ENCODE measurements at regions not wholly inside any gene's neighbourhood (a gene's known extent, or its start where the extent isn't known, plus 50 kb on each side); places are given as distances from the start of the nearest gene placed in this dataset.

DNA sequence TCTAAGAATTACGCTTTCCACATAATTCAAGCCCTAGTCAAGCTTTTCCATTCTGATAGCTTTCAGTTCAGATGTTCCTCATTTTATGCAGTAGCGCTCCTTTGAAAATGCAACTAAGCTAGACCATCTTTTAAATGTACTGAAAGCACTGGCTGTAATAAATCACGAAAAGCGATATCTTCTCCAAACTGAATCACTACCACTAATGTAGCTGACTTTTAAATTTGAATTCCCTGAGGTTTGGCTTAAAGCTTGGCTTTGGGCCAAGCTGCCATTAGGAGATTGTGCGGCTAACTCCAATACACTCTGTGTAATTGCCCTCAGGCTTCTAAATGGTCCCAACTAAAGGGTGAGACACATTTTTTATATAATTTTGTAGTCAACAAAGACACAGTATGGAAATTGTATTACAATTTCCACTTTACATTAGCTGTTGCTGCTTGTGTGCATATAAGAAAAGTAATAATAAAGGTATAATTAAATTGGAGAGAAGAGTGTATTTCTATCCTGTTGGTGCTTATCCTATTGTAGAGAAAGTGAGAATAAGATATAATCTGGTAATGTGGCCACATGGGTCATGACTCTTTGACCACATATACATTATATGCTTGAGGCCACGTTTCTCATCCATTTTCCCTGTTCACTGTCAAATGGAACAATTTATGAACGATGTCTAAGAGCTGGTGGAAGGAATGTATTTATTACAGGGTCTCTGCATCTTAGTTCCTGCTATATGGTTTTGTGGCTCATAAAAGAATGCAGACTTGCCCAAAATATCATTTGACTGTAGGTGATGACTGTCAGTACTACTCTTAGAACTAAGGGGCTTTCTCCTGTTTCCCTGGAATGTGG, 118.7 kb upstream of the TAF11L2 start:
- CTCF ChIA-PET = interaction anchor here (0.9 to 1.4 kb wide), 4 partner anchors 9 to 163 kb away, joined by 3 to 5 read pairs (median 4); no protein-coding TSS in a partner anchor
- no peak for FAIRE-seq
- no peak overlapping the region for H3K9ac ChIP-seq (replicated peaks; ENCODE audit: extremely low read depth, insufficient read depth, low read length)
- H2AFZ ChIP-seq (ENCODE audit: low read depth, low read length) = no peak overlapping the region
- POLR2A ChIA-PET = no interaction called here
- intact Hi-C loops (cut with micrococcal nuclease) = no loop called here
- no peak overlapping the region for H3K27ac ChIP-seq (ENCODE audit: insufficient read depth, low read depth, low read length)
- dilution Hi-C loops (cut with MboI; ENCODE audit: extremely low pct_ligation_motif_present, low sequenced_read_pairs) = no loop called here
- H4K20me1 ChIP-seq (replicated peaks; ENCODE audit: control insufficient read depth, extremely low read depth, insufficient read depth, low read length) = no peaks in the 10 kb centered on the region
- DNase-seq (ENCODE audit: low read depth, low spot score) = no peak
- no peaks in the 10 kb centered on the region for H3K36me3 ChIP-seq (ENCODE audit: control insufficient read depth in 2 of 2, extremely low read depth in 1 of 2, insufficient read depth in 2 of 2, low read length in 2 of 2)
- H3K9me1 ChIP-seq (replicated peaks; ENCODE audit: control insufficient read depth, extremely low read depth, insufficient read depth, low read length) = no peaks in the 10 kb centered on the region
- no TSS peak for BruUV-seq (replicated peaks)
- H3K4me3 ChIP-seq (replicated peaks in 1 of 3; ENCODE audit: insufficient read depth in 1 of 3, low read depth in 1 of 3, low read length in 3 of 3) = no peak overlapping the region
- H3K9me3 ChIP-seq (replicated peaks; ENCODE audit: control insufficient read depth, insufficient read depth, low read length) = no peaks in the 10 kb centered on the region
- TF ChIP-seq, protein P1, sequence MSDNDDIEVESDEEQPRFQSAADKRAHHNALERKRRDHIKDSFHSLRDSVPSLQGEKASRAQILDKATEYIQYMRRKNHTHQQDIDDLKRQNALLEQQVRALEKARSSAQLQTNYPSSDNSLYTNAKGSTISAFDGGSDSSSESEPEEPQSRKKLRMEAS (IDR thresholded peaks at IDR 0.05; ENCODE audit: insufficient read depth, insufficient read length) = no peak
- TF ChIP-seq, protein P2, sequence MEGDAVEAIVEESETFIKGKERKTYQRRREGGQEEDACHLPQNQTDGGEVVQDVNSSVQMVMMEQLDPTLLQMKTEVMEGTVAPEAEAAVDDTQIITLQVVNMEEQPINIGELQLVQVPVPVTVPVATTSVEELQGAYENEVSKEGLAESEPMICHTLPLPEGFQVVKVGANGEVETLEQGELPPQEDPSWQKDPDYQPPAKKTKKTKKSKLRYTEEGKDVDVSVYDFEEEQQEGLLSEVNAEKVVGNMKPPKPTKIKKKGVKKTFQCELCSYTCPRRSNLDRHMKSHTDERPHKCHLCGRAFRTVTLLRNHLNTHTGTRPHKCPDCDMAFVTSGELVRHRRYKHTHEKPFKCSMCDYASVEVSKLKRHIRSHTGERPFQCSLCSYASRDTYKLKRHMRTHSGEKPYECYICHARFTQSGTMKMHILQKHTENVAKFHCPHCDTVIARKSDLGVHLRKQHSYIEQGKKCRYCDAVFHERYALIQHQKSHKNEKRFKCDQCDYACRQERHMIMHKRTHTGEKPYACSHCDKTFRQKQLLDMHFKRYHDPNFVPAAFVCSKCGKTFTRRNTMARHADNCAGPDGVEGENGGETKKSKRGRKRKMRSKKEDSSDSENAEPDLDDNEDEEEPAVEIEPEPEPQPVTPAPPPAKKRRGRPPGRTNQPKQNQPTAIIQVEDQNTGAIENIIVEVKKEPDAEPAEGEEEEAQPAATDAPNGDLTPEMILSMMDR (IDR thresholded peaks at IDR 0.05; ENCODE audit: extremely low read depth in 1 of 2, insufficient read depth in 1 of 2, low read depth in 1 of 2, low read length in 2 of 2) = no peak
- TF ChIP-seq GATA2 (IDR thresholded peaks at IDR 0.05; ENCODE audit: insufficient read depth, insufficient read length, low read depth, low read length) (no peak), EZH2 (IDR thresholded peaks at IDR 0.05; ENCODE audit: borderline replicate concordance, low read depth, low read length, severe bottlenecking) (no peak), JUN (IDR thresholded peaks at IDR 0.05; ENCODE audit: borderline replicate concordance, insufficient read depth, insufficient read length, low read depth) (no peak), POLR2AphosphoS5 (IDR thresholded peaks at IDR 0.05; ENCODE audit: insufficient read depth, low read depth, low read length) (no peak), MYC (IDR thresholded peaks at IDR 0.05; ENCODE audit: low read depth, low read length) (no peak), POLR2A (IDR thresholded peaks at IDR 0.05; ENCODE audit: low read depth, low read length) (no peak), FOS (IDR thresholded peaks at IDR 0.05; ENCODE audit: borderline replicate concordance, insufficient read depth, low read length) (no peak)
- peaks cover 0 to 2% of the 10 kb centered on the region in 2 experiments for H3K27me3 ChIP-seq (ENCODE audit: control insufficient read depth in 2 of 2, insufficient read depth in 2 of 2, low read length in 2 of 2)
- no peak overlapping the region for H3K4me2 ChIP-seq (ENCODE audit: insufficient read depth, low read length)
- H3K79me2 ChIP-seq (ENCODE audit: control insufficient read depth, insufficient read depth, low read length) = no peaks in the 10 kb centered on the region
- H3K4me1 ChIP-seq (ENCODE audit: control insufficient read depth, extremely low read depth, insufficient read depth, low read length) = no peaks in the 10 kb centered on the region
